GM12878 (cell line): ENCODE measurements at regions not wholly inside any gene's neighbourhood (a gene's known extent, or its start where the extent isn't known, plus 50 kb on each side); places are given as distances from the start of the nearest gene placed in this dataset.

Experiments
- ATAC-seq: fragments of 200-7000 bp; cut with Tn5 transposase; 3 replicates; pipeline ENCODE4 v1.9.1; 2020; ENCODE audit warnings: mild to moderate bottlenecking, moderate library complexity
- BruUV-seq: library from RNA; stranded (reverse); fragments of 400-500 nt; replicated peaks from 2 replicates; lab custom pipeline; 2021; lab: Mats Ljungman, UMichigan
- CTCF ChIA-PET: fragments of 300-600 bp; sonication (Branson Sonifier 250); formaldehyde crosslinking; extraction: SDS; loops from one replicate; lab custom pipeline; 2021; ENCODE audit warnings: inconsistent platforms; lab: Yijun Ruan, JAX
- POLR2A ChIA-PET: fragments of 350-600 bp; formaldehyde crosslinking; extraction: SDS; loops from one replicate; lab custom pipeline; 2021; ENCODE audit warnings: inconsistent platforms; lab: Charles Lee
- RAD21 ChIA-PET: fragments of 300-600 bp; sonication (Branson Sonifier 250); formaldehyde crosslinking; loops from one replicate; lab custom pipeline; 2023; ENCODE audit warnings: antibody characterized with exemption; ENCODE audit not compliant: unreplicated experiment; lab: Charles Lee
- SMC1A ChIA-PET: fragments of 300-600 bp; sonication (Branson Sonifier 250); formaldehyde crosslinking; loops from one replicate; lab custom pipeline; 2023; ENCODE audit not compliant: unreplicated experiment, uncharacterized antibody; lab: Charles Lee
- DNase-seq: peaks from one replicate; pipeline ENCODE4 v3.0.0-alpha.2; 2011; ENCODE audit warnings: low read depth, low spot score
- FAIRE-seq: peaks from 3 replicates; lab custom pipeline; 2011; peaks lifted over from hg19 to GRCh38; lab: Jason Lieb, UNC
- H2AFZ ChIP-seq: 2 replicates; pipeline ENCODE4 v1.6.0; 2011; ENCODE audit warnings: low read depth, low read length, control low read depth; ENCODE audit not compliant: control insufficient read depth
- H3K27ac ChIP-seq: 2 replicates; pipeline ENCODE4 v1.5.1; 2011; ENCODE audit warnings: control low read depth; ENCODE audit not compliant: control insufficient read depth, insufficient read depth
- H3K27me3 ChIP-seq, 2 experiments: replicated peaks in 1 of 2; 2 replicates each; pipeline versions ENCODE4 v1.6.0 to v1.6.1; 2011; ENCODE audit warnings: low read length in 1 of 2; ENCODE audit not compliant: control insufficient read depth in 2 of 2, insufficient read depth in 2 of 2
- H3K36me3 ChIP-seq, 2 experiments: 2 replicates each; pipeline ENCODE4 v1.5.1; 2011; ENCODE audit warnings: low read length in 1 of 2; ENCODE audit not compliant: control insufficient read depth in 2 of 2, insufficient read depth in 2 of 2
- H3K4me1 ChIP-seq: 2 replicates; pipeline ENCODE4 v1.6.1; 2011; ENCODE audit warnings: mild to moderate bottlenecking, low read length, moderate library complexity, mixed read lengths; ENCODE audit not compliant: control insufficient read depth, insufficient read depth
- H3K4me2 ChIP-seq: 2 replicates; pipeline ENCODE4 v1.6.0; 2011; ENCODE audit warnings: control low read depth; ENCODE audit not compliant: control insufficient read depth, insufficient read depth
- H3K4me3 ChIP-seq: fragments of 200-600 bp; sonication (generic); 2 replicates; pipeline ENCODE4 v1.5.1; 2016
- H3K79me2 ChIP-seq: 2 replicates; pipeline ENCODE4 v1.6.0; 2011; ENCODE audit warnings: low read length; ENCODE audit not compliant: control insufficient read depth, insufficient read depth
- H3K9ac ChIP-seq: 2 replicates; pipeline ENCODE4 v1.8.0; 2011; ENCODE audit warnings: low read length, control low read depth, mixed read lengths; ENCODE audit not compliant: control insufficient read depth, insufficient read depth
- H3K9me3 ChIP-seq: replicated peaks from 3 replicates; pipeline ENCODE4 v1.5.1; 2011; ENCODE audit warnings: mild to moderate bottlenecking, low read length; ENCODE audit not compliant: control insufficient read depth, insufficient read depth
- H4K20me1 ChIP-seq: 2 replicates; pipeline ENCODE4 v1.6.0; 2011; ENCODE audit not compliant: control insufficient read depth, insufficient read depth
- CREB1 ChIP-seq: IDR thresholded peaks from 2 replicates; pipeline ENCODE4 v1.6.1; 2012; ENCODE audit warnings: low read depth, mild to moderate bottlenecking, inconsistent platforms
- FOS ChIP-seq: IDR thresholded peaks from 3 replicates; pipeline ENCODE4 v1.6.1; 2011; ENCODE audit warnings: borderline replicate concordance; ENCODE audit not compliant: insufficient read length; ENCODE audit errors: extremely low read depth
- GATAD2B ChIP-seq: fragments of 450-650 bp; conservative IDR thresholded peaks from 2 replicates; pipeline ENCODE4 v1.6.1; 2017; ENCODE audit warnings: low read depth, mild to moderate bottlenecking, moderate library complexity
- IKZF1 ChIP-seq: fragments of 450-650 bp; conservative IDR thresholded peaks from 2 replicates; pipeline ENCODE4 v1.6.1; 2017; ENCODE audit warnings: antibody characterized with exemption, mild to moderate bottlenecking
- KAT2A ChIP-seq: conservative IDR thresholded peaks from 2 replicates; pipeline ENCODE4 v1.6.1; 2011; ENCODE audit warnings: low read depth, low read length; ENCODE audit not compliant: control insufficient read depth
- KLF5 ChIP-seq: fragments of 450-650 bp; IDR thresholded peaks from 2 replicates; pipeline ENCODE4 v1.6.1; 2014; ENCODE audit warnings: mild to moderate bottlenecking; ENCODE audit not compliant: partially characterized antibody
- PBX3 ChIP-seq: IDR thresholded peaks from 2 replicates; pipeline ENCODE4 v1.6.1; 2011; ENCODE audit warnings: mild to moderate bottlenecking, low read depth, low read length, moderate library complexity; ENCODE audit not compliant: insufficient replicate concordance
- TARDBP ChIP-seq: IDR thresholded peaks from 2 replicates; pipeline ENCODE4 v1.6.1; 2016; ENCODE audit warnings: borderline replicate concordance
- WRNIP1 ChIP-seq: IDR thresholded peaks from 2 replicates; pipeline ENCODE4 v1.6.1; 2011; ENCODE audit warnings: low read depth, low read length, improper control_type of control experiment, borderline replicate concordance
- ZSCAN29 ChIP-seq: fragments of 450-650 bp; IDR thresholded peaks from 2 replicates; pipeline ENCODE4 v1.6.1; 2017; ENCODE audit warnings: mild to moderate bottlenecking, moderate library complexity
- WGBS: methylation state at CpG from one replicate; pipeline ENCODE4 v1.1.6; 2016; ENCODE audit warnings: low lambda C conversion rate; ENCODE audit not compliant: insufficient replicate concordance, insufficient coverage; ENCODE audit errors: missing lambda C conversion rate; 5-methylcytosine and 5-hydroxymethylcytosine counted together
- in situ Hi-C: fragments of 300-500 bp; cut with MboI; formaldehyde crosslinking; loops from 9 replicates; pipeline ENCODE4 v1.14.3; 2018; ENCODE audit warnings: mixed read lengths
- intact Hi-C: fragments of 100-400 bp; cut with micrococcal nuclease; formaldehyde crosslinking; loops from one replicate; pipeline ENCODE4 v1.14.2; 2022; ENCODE audit not compliant: unreplicated experiment
- TF ChIP-seq, protein P1 (sequence below): fragments of 450-650 bp; IDR thresholded peaks from 2 replicates; pipeline ENCODE4 v1.6.1; 2017; ENCODE audit warnings: mild to moderate bottlenecking, low read depth, inconsistent platforms; ENCODE audit not compliant: poor library complexity, severe bottlenecking

- Histone ChIP-seq H3K27ac (no peak overlapping the region), H3K4me2 (no peak overlapping the region), H3K36me3 (no peaks in the 10 kb centered on the region), H3K4me3 (no peak overlapping the region), H3K9ac (no peak overlapping the region), H3K79me2 (no peaks in the 10 kb centered on the region), H2AFZ (no peak overlapping the region), H3K27me3 (no peaks in the 10 kb centered on the region), H3K4me1 (no peaks in the 10 kb centered on the region), H3K9me3 (no peaks in the 10 kb centered on the region), H4K20me1 (no peaks in the 10 kb centered on the region)
- intact Hi-C loops = no loop called here
- FAIRE-seq (no peak), ATAC-seq (no peak), DNase-seq (no peak)
- ChIA-PET RAD21 (interaction anchor here (2.1 kb wide), 1 partner anchor 11 kb away, joined by 7 read pairs; no protein-coding TSS in a partner anchor), POLR2A (no interaction called here), CTCF (interaction anchor here (0.9 to 2.3 kb wide), 2 partner anchors 44 to 145 kb away, joined by 3 to 5 read pairs; no protein-coding TSS in a partner anchor), SMC1A (interaction anchor here (1.1 to 2.7 kb wide), 3 partner anchors 10 to 14 kb away, joined by 3 to 7 read pairs (median 4); no protein-coding TSS in a partner anchor)
- TF ChIP-seq, protein P1, sequence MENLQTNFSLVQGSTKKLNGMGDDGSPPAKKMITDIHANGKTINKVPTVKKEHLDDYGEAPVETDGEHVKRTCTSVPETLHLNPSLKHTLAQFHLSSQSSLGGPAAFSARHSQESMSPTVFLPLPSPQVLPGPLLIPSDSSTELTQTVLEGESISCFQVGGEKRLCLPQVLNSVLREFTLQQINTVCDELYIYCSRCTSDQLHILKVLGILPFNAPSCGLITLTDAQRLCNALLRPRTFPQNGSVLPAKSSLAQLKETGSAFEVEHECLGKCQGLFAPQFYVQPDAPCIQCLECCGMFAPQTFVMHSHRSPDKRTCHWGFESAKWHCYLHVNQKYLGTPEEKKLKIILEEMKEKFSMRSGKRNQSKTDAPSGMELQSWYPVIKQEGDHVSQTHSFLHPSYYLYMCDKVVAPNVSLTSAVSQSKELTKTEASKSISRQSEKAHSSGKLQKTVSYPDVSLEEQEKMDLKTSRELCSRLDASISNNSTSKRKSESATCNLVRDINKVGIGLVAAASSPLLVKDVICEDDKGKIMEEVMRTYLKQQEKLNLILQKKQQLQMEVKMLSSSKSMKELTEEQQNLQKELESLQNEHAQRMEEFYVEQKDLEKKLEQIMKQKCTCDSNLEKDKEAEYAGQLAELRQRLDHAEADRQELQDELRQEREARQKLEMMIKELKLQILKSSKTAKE = no peak
- TF ChIP-seq WRNIP1 (no peak), KAT2A (no peak), FOS (no peak), CREB1 (no peak), PBX3 (no peak), ZSCAN29 (no peak), KLF5 (no peak), TARDBP (no peak), GATAD2B (no peak), IKZF1 (no peak)
- 47% methylated on average over 2 of the region's 2 CpGs for WGBS
- no TSS peak for BruUV-seq
- in situ Hi-C loops = no loop called here
Observed at GRCh38 chr9:1415146-1415545, 365.0 kb downstream of the DMRT2 start.
